Kidney epithelial cell (primary cell): ENCODE measurements at regions not wholly inside any gene's neighbourhood (a gene's known extent, or its start where the extent isn't known, plus 50 kb on each side); places are given as distances from the start of the nearest gene placed in this dataset.

Experiments
- DNase-seq: peaks from one replicate; pipeline ENCODE4 v3.0.0-alpha.2; 2010; ENCODE audit warnings: low read depth
- H3K27me3 ChIP-seq: 2 replicates; pipeline ENCODE4 v1.6.0; 2011; ENCODE audit warnings: low read length; ENCODE audit not compliant: control insufficient read depth, insufficient read depth
- H3K36me3 ChIP-seq: 2 replicates; pipeline ENCODE4 v1.5.1; 2011; ENCODE audit warnings: low read length; ENCODE audit not compliant: control insufficient read depth, insufficient read depth
- H3K4me3 ChIP-seq: 2 replicates; pipeline ENCODE4 v1.5.1; 2011; ENCODE audit warnings: low read depth, mild to moderate bottlenecking, control low read depth, low read length
- CTCF ChIP-seq: IDR thresholded peaks from 2 replicates; pipeline ENCODE4 v1.5.1; 2011; ENCODE audit warnings: mild to moderate bottlenecking, moderate library complexity, low read length, control low read depth, inconsistent platforms; ENCODE audit not compliant: insufficient read depth, poor library complexity, severe bottlenecking

GRCh38 chr7:131800531-131800930 lies 244.1 kb upstream of the PODXL start:
- no peak for DNase-seq
- Histone ChIP-seq H3K27me3 (no peaks in the 10 kb centered on the region), H3K4me3 (no peak overlapping the region), H3K36me3 (no peaks in the 10 kb centered on the region)
- TF ChIP-seq CTCF: no peak

- no peak for TF ChIP-seq CTCF
- Histone ChIP-seq H3K36me3 (no peaks in the 10 kb centered on the region), H3K27me3 (no peaks in the 10 kb centered on the region), H3K4me3 (no peak overlapping the region)
- DNase-seq: no peak
Measured at GRCh38 chr7:131800008-131800407, 243.6 kb upstream of the PODXL start.

GRCh38 chr7:131797841-131798240 lies 241.4 kb upstream of the PODXL start:
- H3K4me3 ChIP-seq: no peak overlapping the region
- no peaks in the 10 kb centered on the region for H3K36me3 ChIP-seq
- no peaks in the 10 kb centered on the region for H3K27me3 ChIP-seq
- no peak for TF ChIP-seq CTCF
- no peak for DNase-seq

GRCh38 chr7:131795400-131795799 lies 239.0 kb upstream of the PODXL start:
- DNase-seq: no peak
- no peak for TF ChIP-seq CTCF
- H3K4me3 ChIP-seq: no peak overlapping the region
- H3K36me3 ChIP-seq: no peaks in the 10 kb centered on the region
- H3K27me3 ChIP-seq: no peaks in the 10 kb centered on the region

GRCh38 chr7:131792311-131792710 lies 235.9 kb upstream of the PODXL start:
- Histone ChIP-seq H3K27me3 (no peaks in the 10 kb centered on the region), H3K36me3 (no peaks in the 10 kb centered on the region), H3K4me3 (no peak overlapping the region)
- no peak for DNase-seq
- TF ChIP-seq CTCF: no peak

GRCh38 chr7:131787101-131787500 lies 230.7 kb upstream of the PODXL start:
- Histone ChIP-seq H3K36me3 (no peaks in the 10 kb centered on the region), H3K4me3 (no peak overlapping the region), H3K27me3 (no peaks in the 10 kb centered on the region)
- no peak for TF ChIP-seq CTCF
- no peak for DNase-seq
